Dermis microvascular lymphatic vessel endothelial cell (primary cell): ENCODE measurements at regions not wholly inside any gene's neighbourhood (a gene's known extent, or its start where the extent isn't known, plus 50 kb on each side); places are given as distances from the start of the nearest gene placed in this dataset.

Experiments used
- DNase-seq, 2 donors: peaks; one replicate each; pipeline versions ENCODE4 v3.0.0 to v3.0.0-alpha.2; 2010; ENCODE audit warnings: low read depth in 2 of 2

DNA sequence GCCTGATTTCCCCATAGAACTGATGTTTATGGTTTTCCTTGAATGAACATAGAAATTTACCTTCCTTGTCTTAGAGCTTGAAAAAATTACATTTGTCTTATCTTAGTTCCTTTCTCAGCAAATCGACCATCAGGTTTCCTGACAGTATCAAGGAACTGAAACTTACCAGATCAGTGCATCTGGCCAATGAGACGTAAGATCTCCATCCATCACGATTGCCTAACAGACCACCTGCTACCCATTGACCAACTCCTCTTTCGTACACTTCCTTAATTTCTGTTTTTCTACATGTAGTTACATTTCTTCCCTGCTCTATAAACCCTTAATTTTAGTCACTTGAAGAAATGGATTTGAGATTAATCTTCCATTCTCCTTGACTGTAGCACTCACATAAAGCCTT, 57.4 kb upstream of the TMPRSS15 start:
- DNase-seq: no peak

DNA sequence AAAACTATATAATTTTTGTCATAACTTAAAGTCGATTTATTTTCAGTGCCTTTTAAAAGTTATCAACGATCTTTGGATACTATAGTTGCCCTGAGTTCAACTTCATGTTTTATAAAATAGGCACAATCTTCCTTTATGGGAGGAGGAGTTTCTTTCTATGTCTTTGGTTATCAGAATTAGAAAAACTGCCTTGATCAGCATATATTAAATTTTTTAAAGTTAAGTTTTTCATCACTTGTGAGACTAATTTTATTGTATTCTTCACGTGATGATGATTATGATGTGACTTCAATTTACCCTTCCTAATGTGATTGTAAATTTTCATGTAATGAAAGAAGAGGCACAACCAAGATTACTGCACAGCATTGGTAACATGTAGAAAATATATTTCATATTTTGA, 58.2 kb upstream of the TMPRSS15 start:
- no peak for DNase-seq

DNA sequence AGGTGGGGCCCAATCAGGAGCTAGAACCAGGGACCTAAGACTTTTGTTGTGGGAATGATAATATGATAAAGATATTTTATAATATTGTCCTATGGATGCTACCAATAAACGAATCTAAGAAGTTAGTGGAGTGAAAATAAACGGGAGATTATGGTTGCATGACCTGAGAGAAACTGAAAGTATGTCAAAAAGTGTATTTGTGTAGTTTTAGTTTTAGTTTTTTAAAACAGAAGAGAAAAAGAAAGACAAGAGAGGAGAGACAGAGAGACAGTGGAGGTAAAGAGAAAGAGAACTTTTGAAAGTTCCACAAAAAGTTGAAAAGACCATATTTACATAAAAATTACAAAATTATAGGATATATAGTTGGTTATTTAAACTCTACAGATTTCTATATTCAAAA, 64.1 kb upstream of the TMPRSS15 start:
- DNase-seq: no peak

GRCh38 chr21:18468790-18469189, 65.2 kb upstream of the TMPRSS15 start:
- DNase-seq: no peak

DNA sequence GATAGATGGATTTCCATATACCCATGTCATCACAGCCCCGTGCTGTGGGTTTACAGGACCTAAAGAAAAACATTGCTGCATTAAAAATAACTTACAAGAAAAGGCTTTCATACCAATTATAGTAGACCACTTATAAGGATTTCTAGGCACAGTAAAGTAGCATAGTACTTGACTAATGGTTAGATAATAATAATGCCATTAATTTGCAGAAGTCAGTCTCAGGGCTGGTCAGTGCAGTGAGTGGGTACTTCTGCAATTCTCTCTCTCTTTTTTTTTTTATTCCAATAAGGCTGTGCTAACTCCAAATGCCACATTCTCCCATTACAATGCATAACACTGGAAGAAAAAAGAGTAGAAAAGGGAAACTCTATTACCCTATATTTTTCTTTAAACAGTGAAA, 73.1 kb upstream of the TMPRSS15 start:
- no peak for DNase-seq

GRCh38 chr21:18477043-18477442, 73.5 kb upstream of the TMPRSS15 start:
- DNase-seq: no peak

- no peak for DNase-seq
Observed at GRCh38 chr21:18478513-18478912, 74.9 kb upstream of the TMPRSS15 start.

DNA sequence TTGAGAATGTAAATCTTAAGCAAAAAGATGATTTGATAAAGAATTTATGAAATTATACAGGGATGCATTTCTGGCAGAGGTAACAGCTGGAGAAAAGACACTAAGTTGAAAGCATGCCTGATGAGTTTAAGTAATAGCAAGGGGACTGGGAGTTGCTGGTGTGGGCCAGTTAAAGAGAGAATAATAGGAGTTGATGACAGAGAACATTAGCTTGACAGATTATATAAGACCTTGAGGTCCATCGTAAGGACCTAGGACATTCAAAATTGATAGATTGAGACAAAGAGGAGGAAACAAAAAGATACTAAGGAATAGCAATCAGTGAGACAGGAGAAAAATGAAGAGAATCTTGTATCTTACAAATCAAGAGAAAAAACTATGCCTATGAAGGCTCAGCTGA, 84.7 kb upstream of the TMPRSS15 start:
- DNase-seq: no peak

DNA sequence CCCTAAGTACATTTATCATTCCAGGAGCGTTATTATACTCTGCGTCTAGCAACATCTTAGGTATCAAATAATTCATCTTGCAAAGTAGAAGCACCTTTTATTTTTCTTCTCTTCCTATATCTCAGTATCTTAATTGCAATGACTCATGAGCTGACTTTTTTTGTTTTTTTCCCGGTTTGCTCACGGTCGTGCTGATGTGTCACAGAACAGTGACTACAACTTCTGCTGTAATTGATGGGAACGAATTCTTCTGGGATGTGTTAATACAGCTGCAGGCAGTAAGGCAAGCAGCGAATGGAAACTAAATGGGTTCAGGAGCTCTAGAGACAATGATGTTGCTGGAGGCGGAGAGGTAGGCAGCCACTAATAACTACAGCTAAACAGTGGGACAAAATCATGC, 89.8 kb upstream of the TMPRSS15 start:
- DNase-seq: no peak

- DNase-seq: no peak
Observed at GRCh38 chr21:18495523-18495922, 91.9 kb upstream of the TMPRSS15 start.

- no peak for DNase-seq
Observed at GRCh38 chr21:18498431-18498830, 94.8 kb upstream of the TMPRSS15 start.

GRCh38 chr21:18499761-18500376, 96.3 kb upstream of the TMPRSS15 start:
- peak; percentile 20 to 40 for DNase-seq

- DNase-seq: no peak
Observed at GRCh38 chr21:18518054-18518481, 114.5 kb upstream of the TMPRSS15 start.

DNA sequence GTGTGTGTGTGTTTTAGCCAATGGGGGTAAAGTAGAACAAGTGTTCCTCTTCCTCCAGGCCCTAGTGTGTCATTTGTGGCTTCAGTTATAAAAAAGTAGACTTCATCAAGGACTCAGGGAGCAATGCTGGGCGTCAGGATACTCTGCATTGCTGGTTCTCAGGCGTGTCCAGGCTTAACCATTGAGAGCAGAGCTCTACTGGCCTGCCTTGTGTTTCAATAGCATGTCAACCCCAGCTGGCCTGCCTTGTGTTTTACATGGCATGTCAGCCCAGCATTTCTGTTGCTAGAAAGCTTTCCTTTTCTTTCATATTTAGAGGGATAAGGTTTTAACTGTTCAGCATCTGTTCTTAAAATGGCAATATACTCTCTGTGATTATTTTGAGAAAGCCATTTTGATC, 117.6 kb upstream of the TMPRSS15 start:
- DNase-seq: no peak

GRCh38 chr21:18522181-18522972, 118.8 kb upstream of the TMPRSS15 start:
- DNase-seq: no peak

DNA sequence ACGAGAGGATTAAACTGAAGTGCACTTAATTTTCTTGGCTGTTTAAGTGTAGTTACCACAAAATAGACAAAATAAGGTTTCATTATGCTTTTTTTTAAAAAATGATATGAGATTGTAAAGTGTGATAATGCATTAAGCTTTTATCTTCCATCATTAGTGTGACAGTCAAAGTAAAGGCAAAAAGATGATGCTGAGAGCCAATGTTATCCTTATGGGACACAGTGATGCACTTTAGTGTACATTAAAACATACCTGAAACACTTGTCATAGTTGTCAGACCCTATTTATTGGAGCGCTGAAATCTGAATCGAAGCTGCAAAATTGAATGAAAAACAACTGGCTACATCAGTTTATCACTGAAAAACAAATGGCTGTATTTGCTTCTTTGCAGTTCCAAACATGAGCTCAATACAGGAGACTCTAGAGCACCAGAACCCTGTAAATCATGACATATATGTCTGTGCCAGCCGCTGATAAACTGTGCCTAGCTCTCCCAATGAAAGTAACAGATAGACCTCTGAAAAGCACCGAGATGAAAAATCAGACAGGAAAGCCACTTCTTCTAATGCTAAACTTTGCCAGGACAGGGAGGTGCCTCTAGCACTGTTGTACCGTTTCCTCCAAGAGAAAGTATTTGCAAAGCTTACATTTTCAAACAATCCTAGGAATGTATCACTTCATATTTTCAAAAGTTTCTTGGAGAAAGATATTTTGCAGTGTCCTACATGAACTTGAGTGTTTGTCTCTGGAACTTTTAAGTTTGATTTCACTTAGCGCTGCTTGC, 120.7 kb upstream of the TMPRSS15 start:
- no peak for DNase-seq

- DNase-seq: peak in 1 of 2 donors; percentile 6
Observed at GRCh38 chr21:18529254-18529653, 125.7 kb upstream of the TMPRSS15 start.

DNA sequence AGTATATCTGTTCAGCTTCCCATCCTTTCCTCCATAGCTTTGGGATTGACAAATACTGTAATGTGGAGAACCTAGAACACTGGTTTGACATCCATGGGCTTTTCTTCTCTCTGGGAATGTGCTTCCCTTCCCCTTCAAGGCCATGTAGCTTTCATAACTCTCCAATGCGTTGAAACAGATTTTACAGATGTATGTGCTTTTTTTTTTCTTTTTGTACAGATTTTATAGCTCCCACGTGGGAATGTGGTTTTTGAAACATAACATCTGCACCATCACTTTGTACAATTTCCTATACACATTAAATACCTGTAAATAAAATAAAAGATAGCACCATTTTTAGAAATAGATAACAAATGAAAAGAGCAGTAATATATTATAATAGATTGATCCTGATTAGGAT, 138.5 kb upstream of the TMPRSS15 start:
- no peak for DNase-seq

DNA sequence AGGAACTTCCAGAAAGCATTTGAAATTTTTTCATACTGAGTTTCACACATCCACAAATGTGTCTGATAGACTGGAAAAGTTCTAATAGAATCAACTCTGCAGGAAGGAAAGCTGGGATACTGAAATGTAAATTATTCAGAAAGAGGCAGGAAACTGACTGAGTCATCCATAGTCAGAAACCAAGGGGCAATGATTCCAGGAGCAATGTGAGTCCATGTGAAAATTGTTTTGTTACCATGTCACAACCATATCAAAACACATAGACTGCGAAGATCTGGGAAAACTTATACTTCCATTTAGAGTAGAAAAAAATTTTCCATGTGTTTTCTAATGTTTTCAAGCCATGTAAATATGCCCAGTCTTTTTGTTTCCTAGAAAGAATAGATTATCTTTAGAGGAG, 142.3 kb upstream of the TMPRSS15 start:
- DNase-seq: peak in 1 of 2 donors; percentile 3

DNA sequence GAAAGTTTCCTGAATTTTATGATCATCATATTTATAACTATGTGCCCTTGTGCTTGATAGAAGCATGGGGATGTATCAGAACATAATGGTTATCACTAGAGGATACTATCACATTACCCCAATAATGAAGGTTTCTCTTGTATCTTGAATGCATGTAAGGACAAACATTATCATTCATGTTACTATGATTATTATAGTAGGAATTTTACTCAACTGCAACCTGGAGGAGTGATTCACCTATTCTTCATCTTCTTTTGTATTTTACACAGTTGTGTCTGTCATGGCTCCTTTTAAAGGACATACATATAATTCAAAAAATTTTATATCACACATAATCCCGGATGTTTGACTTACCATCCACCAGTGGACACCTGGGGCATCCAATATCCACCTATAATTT, 143.8 kb upstream of the TMPRSS15 start:
- no peak for DNase-seq

GRCh38 chr21:18548249-18548648, 144.7 kb upstream of the TMPRSS15 start:
- DNase-seq: no peak

- DNase-seq: no peak
Observed at GRCh38 chr21:18549214-18549905, 145.8 kb upstream of the TMPRSS15 start.
